HG02885 (cell line): ENCODE measurements at regions not wholly inside any gene's neighbourhood (a gene's known extent, or its start where the extent isn't known, plus 50 kb on each side); places are given as distances from the start of the nearest gene placed in this dataset.
A peak's percentile ranks its signal among the peaks of the same experiment; 100 is the strongest.
"Not testable (repeated sequence)": the region's sequence is repeated elsewhere in the genome, so short reads cannot be mapped to it uniquely, and the experiment has no call there.

Experiments used
- ATAC-seq: cut with Tn5 transposase; IDR thresholded peaks from one replicate; pipeline ENCODE4 v1.9.1; 2021; ENCODE audit warnings: mild to moderate bottlenecking; ENCODE audit not compliant: unreplicated experiment, poor library complexity

DNA sequence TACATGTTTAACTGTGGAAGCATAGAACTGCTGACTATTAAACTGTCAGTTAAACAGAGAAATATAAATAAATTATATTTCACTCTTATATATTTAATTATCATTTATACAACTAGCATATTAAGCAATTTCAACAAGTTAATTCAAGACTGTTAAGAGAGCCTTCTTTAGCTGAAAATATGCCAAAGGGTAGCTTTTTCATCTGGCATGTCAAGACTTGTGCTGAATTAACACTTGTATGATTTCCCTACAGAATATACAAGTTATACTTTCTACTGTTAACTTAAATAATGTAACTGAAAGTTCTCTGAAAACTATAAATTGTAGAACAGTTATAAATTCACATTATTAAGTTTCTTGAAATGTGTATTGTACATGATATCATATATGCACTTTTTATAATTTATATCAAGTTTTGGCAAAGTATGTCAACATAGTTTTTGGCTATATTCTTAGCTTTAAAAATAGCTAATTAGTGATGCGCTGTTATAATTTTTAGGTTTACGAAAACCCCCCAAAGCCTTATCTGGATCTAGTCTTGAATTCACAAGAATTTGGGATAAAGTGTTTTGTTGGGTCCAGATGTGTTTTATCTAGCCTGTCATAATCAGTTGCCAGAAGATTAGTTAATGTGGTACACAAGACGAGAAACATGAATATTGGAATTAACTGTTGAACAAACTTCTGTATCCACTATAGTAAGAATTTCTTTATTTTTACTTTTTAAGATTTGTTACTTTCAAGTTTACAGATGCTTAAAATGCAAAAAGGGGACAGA is 231.1 kb upstream of the FOXP2 start:
- ATAC-seq = no peak

DNA sequence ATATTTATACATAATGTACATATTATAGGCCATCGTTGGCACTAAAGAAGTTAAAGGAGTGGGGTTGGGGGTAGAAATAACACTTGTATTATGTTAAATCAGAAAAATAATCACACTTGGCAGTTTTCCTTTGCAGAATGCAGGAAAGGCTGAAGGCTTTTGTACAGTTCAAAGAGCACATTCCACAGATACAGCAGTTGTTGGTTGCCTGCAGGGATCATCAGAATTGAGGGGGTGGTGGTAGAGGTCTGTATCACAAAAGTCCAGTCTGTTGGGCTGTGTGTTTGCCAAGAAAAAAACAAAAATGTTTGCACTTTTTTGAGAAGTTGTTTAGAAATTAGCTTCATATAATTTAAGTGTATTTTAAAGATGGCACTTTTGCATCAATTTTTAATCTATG is 231.8 kb upstream of the FOXP2 start:
- no peak for ATAC-seq

DNA sequence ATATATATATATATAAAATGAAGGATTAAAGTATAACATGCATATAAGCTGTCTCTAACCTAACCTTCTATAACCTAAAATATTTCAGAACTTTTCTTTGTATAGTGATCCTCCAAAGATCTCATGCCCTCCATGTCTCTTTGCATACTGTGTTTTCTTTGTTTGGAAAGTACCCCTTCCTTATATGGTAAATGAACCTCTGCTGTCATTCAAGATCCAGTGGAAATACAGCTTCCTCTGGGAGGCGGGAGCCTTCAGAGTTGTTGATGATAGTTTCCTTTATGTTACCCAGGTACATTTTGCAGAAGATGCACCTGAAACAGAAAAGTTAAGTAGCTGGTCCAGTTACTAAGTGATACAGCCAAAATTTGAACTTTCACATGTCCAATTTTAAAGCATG is 233.3 kb upstream of the FOXP2 start:
- ATAC-seq = no peak

DNA sequence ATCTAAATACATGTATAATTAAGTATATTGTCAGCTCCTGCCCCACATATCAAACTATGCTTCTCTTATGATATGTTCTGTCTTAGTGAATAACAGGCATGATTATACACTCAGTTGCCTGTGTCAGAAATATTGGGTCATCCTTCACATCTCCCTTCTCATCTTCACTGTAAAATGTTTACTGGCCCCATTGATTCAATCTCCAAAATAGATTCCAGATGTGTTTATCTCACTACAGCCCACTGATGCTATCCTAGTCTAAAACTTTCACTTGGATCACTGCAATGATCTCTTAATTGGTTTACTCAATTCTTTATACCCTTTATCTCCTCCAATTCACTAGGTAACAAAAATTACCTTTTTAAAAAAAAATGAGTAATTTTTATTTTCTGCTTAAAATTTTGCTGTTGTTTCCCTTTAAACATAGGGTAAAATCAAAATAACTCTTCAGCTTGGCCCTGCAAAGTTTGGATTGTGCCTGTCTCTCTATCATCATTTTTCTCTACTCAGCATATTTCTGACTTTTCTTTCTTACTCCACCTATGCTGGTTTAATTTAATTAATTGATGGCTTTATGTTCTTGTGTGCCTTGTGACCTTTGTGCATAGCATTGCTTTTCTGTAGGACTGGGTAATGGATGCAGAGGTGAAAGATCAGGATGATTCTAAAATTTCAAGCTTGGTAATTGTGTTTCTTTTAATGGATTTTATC is 233.9 kb upstream of the FOXP2 start:
- no peak for ATAC-seq

DNA sequence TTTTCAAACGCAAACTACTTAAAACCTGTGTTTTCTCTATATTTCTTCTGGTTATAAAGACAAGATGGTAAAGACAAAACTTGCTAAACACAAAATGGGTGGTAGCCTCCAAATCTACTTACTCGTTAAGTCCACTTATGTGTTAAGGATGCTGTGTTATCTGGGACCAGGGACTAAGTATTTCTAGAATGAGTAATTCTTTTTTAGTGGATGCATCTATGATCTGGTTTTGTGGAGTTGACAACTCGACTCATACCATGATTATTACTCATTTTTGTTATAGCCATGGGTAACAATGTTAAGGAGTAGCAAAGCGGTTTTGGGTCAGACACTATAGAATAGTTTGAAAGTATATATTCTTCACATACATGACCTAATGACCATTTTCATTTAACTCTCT is 239.5 kb upstream of the FOXP2 start:
- no peak for ATAC-seq

DNA sequence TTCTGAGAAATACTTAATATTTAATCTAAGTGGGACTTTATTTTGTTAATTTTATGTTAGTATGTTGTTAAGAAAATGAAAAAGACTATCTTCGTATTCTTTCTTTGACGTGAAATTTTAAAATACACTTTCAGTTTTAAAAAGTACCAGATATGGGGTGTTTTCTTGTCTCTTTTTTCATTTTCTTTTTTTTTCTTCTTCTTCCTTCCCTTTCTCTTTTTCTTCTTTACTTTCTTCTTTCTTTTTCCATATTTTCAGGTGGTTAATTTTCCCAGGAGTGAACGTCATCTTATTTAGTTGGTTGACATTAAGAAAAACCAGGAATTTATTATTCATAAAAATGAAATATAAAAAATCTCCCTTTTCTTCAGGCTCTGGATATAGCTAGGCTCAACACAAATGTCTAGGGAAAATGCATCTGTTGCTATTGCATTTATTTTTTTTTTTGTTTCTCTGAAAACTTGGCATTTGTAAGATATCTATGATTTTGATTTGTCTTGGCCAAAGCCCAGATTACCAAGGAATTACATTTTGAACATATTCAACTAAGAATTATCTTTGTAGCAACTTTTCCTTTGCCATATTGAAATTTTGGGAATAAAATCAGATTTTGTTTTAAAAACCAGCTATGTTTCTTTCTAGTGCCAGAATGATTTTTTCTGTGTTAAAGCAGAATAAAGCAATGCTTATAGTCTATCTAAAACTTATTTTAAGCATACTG is 241.3 kb upstream of the FOXP2 start:
- ATAC-seq = no peak

DNA sequence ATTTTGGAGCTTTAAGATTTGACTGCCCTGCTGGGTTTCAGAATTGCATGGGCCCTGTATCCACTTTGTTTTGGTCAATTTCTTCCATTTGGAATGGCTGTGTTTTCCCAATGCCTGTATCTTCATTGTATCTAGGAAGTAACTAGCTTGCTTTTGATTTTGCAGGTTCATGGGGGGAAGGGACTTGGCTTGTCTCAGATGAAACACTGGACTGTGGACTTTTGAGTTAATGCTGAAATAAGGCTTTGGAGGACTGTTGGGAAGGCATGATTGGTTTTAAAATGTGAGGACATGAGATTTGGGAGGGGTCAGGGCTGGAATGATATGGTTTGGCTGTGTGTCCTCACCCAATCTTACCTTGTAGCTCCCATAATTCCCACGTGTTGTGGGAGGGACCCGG is 245.2 kb upstream of the FOXP2 start:
- ATAC-seq = not testable (repeated sequence)

DNA sequence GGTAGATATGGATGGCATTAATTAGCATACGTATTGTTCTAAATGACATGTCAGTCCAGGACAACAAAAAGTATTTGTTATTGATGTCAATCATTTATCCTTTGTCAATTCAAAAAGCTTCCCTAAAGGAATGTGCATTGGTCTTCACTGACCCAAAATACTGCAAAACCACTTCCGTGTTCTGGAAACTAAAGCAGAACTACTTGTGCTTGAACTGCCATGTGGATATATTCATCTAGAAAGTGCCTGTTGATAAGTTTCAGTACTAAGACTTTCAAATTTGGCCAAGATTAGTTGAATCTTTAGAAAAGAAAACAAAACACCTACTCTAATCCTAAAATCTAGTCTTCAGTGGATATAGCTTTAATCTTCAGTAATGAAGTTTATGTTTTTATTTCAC is 242.1 kb upstream of the PPP1R3A start:
- peak; percentile 77 for ATAC-seq

DNA sequence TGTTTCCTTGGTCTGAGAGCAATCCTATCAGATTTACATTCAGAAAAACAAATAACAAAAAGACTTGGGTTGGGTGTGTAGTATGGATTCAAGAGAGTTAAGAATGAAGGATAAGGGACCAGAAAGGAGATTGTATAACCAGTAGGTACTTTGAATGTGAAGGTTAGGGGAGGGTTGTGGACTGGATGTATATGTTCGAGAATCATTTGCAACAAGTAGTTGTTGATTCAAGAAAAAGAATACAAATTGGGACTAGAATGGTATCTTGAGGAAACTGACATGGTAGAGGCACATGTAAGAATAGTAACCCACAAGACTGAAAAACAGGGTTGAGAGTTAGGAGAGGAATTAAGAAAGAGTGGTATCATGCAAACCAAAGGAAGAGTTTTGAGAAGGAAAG is 240.0 kb upstream of the PPP1R3A start:
- no peak for ATAC-seq

DNA sequence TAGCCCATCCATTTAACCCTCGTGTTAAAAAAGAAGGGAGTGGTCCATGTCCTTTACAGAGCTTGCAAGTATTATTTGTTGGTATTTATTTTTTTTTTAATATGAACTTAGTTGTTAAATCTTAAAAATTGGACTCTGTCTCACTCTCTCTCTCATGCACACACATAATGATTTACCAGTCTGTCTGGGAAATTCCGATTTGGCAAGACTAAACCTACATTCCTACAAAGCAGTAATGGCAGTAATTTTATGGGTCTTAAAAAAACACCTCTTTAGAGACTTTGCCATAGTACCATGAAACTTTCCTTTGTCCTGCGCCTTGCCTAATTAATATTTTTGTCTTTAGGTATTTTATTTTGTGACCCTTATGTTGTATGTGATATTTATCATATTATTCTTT is 239.5 kb upstream of the PPP1R3A start:
- no peak for ATAC-seq

DNA sequence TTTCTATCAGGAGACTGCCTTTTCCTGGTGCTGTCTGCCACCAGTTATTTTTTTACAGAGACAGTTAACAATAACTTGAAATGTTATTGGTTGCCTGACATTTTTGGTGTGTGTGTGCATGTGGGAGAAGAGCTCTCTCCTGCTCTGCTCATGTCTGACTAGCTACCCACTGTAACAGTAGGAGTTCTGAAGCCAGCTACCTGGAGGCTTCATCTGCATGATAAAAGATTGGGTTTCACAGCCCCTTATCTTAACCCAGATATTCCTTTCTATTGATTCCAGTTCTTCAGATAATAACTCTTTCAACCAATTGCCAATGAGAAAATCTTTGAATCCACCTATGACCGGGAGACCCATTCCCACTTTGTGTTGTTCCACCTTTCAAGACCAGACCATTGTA is 237.4 kb upstream of the PPP1R3A start:
- ATAC-seq = no peak

DNA sequence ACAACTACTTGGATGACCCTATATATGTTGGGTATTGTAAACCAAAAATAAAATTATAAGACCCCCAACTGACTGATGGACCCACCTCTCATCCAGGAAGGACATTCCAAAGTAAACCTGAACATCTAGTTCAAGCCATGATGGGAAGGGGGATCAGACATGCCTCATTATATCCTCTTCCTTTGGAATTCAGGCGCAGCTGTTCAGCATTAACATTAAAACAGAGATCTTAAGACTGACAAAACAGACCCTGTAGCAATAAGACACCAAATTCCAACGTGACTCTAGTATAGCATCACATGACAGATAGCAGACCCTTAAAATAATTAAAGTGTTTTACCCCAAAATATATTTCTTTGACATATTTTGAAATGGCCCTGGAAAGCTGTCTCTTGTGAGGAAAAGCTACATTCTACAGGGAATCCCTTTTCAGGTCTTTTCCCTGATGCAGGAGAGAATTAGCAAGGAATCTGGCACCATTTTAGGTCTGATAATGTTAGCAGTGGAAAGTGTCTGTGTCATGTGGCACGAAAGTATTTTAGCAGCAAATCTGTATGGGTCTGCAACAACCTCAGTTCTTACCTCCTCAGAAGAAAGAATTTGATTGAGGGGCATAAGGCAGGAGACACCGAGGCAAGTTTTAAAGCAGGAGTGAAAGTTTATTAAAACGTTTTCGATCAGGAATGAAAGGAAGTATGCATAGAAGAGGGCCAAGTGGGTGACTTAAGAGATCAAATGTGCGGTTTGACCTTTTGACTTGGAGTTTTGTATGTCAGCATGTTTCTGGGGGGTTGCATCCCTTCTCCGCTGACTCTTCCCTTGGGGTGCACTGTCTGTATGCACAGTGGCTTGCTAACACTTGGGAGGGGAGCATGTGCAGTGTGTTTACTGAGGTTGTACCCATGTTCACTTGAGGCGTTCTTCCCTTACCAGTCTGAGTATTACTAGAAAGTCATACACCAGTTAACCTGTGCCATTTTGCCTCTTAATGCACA is 236.6 kb upstream of the PPP1R3A start:
- ATAC-seq = no peak

DNA sequence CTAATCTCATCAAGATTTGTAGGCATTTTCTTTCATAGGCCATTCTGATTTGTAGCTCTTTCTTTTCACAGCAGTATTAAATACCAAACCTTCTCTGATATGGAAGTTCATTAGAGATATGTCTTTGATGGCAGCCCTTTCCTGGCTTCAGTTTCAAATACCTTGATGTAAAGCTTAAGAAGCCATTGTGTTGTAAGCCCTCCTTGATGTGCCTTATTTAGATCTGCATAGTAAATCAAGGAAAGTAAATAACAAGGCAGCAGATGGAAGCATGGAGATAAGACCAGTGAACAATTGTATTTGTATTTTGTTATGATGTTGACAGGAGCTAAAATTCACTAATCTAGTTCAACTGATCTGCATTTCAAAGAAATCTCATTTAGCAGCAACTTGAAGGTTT is 234.9 kb upstream of the PPP1R3A start:
- ATAC-seq = no peak

DNA sequence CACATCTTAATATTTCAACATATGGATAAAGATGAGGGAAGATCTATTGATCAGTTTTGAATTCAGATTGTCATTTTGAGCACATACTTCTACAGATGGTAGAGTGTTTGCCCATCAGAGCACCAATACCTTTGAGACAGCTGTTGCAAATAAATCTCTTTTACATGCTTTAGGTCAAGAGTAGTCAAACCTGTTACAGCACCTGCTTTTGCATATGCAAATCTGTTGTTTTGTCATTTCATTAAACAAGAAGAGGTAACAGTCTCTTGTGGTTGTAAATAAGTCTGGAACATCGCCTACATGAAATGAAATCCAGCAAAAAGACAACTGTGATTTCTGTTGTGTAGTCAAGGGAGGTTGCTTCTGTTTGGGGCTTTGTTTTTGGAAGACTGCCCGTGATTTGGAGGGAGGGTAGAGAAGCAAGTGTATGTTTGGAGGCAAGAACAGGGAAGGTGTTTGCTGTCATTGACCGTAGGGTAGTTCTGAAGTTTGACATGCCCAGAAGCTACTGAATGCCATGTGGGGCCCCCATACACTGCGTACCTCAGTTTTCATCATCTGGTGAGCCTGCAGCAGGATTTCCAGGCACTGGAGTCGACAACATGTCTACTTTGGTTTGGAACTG is 233.6 kb upstream of the PPP1R3A start:
- no peak for ATAC-seq

DNA sequence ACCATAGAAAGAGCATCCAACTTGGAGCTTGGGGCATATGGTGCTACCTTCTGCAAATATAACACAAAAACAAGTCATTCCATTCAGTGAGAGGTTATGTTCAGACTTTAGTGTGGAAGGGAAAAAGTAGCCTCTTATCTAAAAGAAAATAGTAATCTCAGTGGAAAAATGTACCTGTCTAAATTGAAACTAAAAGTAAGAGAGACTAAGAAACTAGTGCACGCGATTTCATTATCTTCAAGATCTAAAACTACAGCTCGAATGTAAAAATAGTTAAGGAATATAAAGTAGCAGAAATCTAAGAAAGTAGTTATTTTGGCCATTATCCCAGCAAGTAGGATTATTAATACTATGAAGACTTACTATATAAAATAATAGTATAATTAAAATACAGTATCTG is 233.0 kb upstream of the PPP1R3A start:
- no peak for ATAC-seq

DNA sequence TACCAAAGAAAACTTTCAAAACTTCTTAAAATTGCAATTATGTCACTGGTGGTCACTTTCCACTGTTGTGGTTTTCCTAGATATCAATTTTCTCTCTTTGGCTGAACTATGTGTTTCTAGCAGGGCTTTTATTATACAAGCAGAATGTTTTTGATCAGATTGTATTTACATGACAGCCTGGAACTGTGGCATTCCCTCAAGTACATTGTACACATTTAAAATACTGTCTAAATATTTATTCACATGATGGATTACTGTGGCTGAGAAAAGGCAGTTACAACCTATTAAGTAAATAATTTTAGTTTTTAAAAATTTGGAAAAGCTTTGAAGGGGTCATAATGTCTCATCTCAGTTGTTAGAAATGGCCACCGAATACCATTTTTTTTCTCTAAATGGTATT is 231.9 kb upstream of the PPP1R3A start:
- ATAC-seq = no peak

DNA sequence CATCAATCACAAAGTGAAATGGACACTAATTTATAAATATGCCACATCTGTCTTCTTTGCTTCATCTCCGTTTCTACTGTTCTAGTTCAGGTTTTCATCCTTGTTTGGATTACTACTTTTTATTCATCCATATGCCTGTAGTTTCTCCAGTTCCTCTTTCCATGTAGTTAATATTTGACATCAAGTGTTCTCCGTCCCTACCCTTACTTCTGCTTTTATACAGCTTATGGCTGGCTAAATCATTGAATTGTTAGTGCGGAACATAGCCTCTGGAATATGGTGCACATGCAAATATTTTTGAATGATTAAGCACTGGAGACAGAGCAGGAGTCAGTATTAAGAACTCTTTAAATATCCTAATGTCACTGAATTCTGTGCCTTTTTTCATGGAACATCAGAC is 230.0 kb upstream of the PPP1R3A start:
- ATAC-seq = no peak

DNA sequence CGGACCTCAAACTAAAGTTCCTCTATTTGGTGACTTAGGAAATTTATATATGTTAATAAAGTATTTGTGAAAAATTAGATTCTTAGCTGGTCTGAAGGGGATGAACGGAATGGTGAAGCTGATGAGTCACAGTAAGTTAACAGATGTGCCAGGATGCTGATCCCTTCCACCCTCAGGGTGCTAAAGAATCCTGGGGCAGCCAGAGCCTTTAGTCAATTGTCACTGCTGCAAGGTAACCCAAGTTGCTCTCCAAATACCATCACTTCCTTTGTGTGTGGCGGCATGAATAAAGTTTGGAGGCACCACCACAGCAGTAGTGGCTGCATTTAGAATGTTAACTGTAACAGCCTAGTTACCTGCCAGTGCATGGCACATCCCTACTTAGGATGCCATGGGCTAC is 222.6 kb upstream of the PPP1R3A start:
- no peak for ATAC-seq

DNA sequence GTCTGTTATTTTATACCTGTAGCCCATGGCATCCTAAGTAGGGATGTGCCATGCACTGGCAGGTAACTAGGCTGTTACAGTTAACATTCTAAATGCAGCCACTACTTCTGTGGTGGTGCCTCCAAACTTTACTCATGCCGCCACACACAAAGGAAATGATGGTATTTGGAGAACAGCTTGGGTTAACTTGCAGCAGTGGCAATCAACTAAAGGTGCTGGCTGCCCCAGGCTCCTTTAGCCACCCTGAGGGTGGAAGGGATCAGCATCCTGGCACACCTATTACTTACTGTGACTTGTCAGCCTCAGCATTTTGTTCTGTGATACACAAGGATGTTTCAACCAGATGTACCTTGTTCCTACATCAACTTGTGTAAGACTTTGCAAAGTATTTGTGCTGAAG is 221.8 kb upstream of the PPP1R3A start:
- ATAC-seq = no peak

DNA sequence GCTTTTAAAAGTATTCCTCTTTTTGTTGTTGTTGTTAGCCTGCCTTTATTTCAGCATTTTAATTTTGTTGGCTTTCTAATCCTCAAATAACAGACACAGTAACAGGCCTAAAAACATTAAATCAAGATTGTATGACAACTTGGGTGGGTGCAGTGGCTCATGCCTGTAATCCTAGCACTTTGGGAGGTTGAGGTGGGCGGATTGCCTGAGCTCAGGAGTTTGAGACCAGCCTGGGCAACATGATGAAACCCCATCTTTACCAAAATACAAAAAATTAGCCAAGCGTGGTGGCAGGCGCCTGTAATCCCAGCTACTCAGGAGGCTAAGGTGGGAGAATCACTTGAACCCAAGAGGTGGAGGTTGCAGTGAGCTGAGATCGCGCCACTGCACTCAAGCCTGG is 220.9 kb upstream of the PPP1R3A start:
- ATAC-seq = not testable (repeated sequence)
